Nephron progenitor cell (in vitro differentiated cells): ENCODE measurements at regions not wholly inside any gene's neighbourhood (a gene's known extent, or its start where the extent isn't known, plus 50 kb on each side); places are given as distances from the start of the nearest gene placed in this dataset.

Experiments
- DNase-seq: peaks from one replicate; pipeline ENCODE4 v3.0.0; 2021
- H3K27ac Mint-ChIP-seq: 2 replicates; pipeline ENCODE4 v1.8.0; 2021; ENCODE audit warnings: mild to moderate bottlenecking, moderate library complexity, mixed read lengths
- H3K27me3 Mint-ChIP-seq: 2 replicates; pipeline ENCODE4 v1.8.0; 2021; ENCODE audit warnings: mild to moderate bottlenecking, low read depth, mixed read lengths; ENCODE audit not compliant: poor library complexity
- H3K36me3 Mint-ChIP-seq: 2 replicates; pipeline ENCODE4 v1.8.0; 2021; ENCODE audit warnings: low read depth, mixed read lengths
- H3K4me1 Mint-ChIP-seq: 2 replicates; pipeline ENCODE4 v1.8.0; 2021; ENCODE audit warnings: mixed read lengths
- H3K4me3 Mint-ChIP-seq: 2 replicates; pipeline ENCODE4 v1.8.0; 2021; ENCODE audit warnings: mild to moderate bottlenecking, moderate library complexity, mixed read lengths
- H3K9me3 Mint-ChIP-seq: 2 replicates; pipeline ENCODE4 v1.8.0; 2021; ENCODE audit warnings: mild to moderate bottlenecking, moderate library complexity, mixed read lengths
- CTCF ChIP-seq: fragments of 200-600 bp; sonication (generic); IDR thresholded peaks from 2 replicates; pipeline ENCODE4 v1.5.0; 2021; ENCODE audit warnings: antibody characterized with exemption

DNA sequence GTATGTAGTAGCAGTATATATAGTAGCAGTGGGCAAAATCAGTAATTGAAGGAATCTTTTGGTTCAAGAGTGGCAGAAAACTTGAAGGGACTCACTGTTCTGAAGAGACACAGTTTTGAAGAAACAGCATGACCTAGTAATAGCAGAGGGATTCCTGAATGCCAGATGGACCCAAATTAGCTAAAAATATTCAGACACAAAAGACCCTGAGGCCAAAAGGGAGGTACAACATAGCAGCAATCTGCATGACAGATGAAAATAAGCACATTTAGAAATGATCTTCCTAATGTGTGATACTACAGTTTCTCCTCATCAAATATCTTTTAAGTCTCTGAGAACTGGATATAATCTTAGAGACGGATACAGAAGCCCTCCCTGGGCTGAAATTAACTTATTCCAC is 536.6 kb downstream of the PPARGC1A start:
- TF ChIP-seq CTCF = no peak
- H3K4me3 Mint-ChIP-seq = no peak overlapping the region
- H3K36me3 Mint-ChIP-seq = no peaks in the 10 kb centered on the region
- no peak for DNase-seq
- H3K9me3 Mint-ChIP-seq = no peaks in the 10 kb centered on the region
- H3K27me3 Mint-ChIP-seq = no peaks in the 10 kb centered on the region
- H3K27ac Mint-ChIP-seq = no peak overlapping the region
- H3K4me1 Mint-ChIP-seq = no peaks in the 10 kb centered on the region

- Mint-ChIP-seq H3K4me3 (no peak overlapping the region), H3K36me3 (no peaks in the 10 kb centered on the region), H3K27me3 (no peaks in the 10 kb centered on the region), H3K9me3 (no peaks in the 10 kb centered on the region), H3K4me1 (no peaks in the 10 kb centered on the region), H3K27ac (no peak overlapping the region)
- no peak for DNase-seq
- TF ChIP-seq CTCF = no peak
These were observed 540.9 kb downstream of the PPARGC1A start for GRCh38 chr4:23348789-23349498.

DNA sequence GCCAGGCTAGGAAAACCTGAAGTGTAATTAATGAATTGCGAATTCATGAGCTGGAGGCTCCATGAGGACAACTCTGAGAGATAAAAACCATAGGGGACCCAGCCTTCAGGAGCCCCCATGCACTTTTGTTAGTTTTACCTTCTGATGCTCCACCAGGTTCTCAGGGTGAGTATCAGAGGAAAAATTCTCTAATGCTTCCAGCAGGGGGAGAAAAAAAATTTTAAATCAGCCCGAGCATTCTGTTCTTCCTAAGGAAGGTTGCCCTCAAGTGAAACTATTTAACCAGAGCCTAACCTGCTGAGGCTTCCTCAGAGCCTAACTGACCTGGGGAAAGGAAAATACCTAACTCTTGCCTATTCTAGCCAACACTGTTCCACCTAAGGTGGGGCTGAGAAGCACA is 552.6 kb downstream of the PPARGC1A start:
- Mint-ChIP-seq H3K9me3 (no peaks in the 10 kb centered on the region), H3K27ac (no peak overlapping the region), H3K36me3 (no peaks in the 10 kb centered on the region), H3K4me1 (peaks cover 7% of the 10 kb centered on the region), H3K4me3 (no peak overlapping the region), H3K27me3 (no peaks in the 10 kb centered on the region)
- no peak for DNase-seq
- TF ChIP-seq CTCF = no peak

DNA sequence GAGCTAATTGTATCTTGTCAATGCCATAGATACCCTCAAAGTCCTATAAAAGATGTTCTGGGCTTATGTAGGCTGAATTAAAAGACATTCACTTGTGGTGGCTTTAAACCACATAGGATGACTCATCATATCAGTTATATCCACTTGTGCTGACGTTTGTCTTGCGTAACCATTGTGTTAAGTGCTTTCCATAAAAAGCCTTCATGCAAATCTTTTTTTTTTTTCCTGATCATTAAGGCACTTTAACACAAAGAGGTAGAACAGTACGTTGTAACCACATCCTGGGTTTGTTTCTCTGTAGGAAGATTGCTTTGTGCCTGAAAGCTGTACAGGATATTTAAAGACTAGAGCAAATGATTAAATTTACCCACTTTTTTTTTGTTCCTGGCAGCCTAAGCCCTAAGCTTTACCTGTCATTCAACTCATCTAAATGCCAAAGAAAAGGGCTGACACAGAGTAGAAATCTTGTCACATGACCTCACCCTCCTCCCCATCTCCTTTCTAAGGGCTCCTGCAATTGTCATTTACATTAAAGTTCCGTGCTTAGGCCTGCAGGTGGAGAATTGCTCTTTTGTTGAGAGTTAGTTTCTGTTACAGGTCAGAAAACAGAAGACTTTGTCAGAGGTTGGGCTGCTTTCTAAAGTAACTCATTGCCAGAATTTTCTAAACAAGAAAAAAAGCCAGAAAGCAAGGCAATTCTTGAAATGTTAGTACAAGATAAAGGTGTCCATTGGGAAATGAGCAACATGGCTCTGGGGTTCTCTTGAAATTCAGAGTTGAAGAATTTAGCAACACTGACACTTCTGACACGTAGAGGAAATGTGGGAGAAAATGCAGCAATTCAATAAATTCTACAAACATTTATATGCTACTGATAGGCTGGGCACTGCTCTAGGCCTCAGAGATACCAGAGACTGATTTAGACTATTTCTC is 555.6 kb downstream of the PPARGC1A start:
- TF ChIP-seq CTCF = no peak
- Mint-ChIP-seq H3K27me3 (no peaks in the 10 kb centered on the region), H3K4me3 (no peak overlapping the region), H3K4me1 (peaks cover 7% of the 10 kb centered on the region), H3K27ac (no peak overlapping the region), H3K36me3 (no peaks in the 10 kb centered on the region), H3K9me3 (no peaks in the 10 kb centered on the region)
- no peak for DNase-seq

GRCh38 chr4:23333556-23333945 is 556.3 kb downstream of the PPARGC1A start:
- Mint-ChIP-seq H3K9me3 (no peaks in the 10 kb centered on the region), H3K4me3 (no peak overlapping the region), H3K4me1 (peaks cover 7% of the 10 kb centered on the region), H3K36me3 (no peaks in the 10 kb centered on the region), H3K27me3 (no peaks in the 10 kb centered on the region), H3K27ac (no peak overlapping the region)
- no peak for TF ChIP-seq CTCF
- DNase-seq = no peak
